Spinal cord (tissue), 9 donors: ENCODE measurements at regions not wholly inside any gene's neighbourhood (a gene's known extent, or its start where the extent isn't known, plus 50 kb on each side); places are given as distances from the start of the nearest gene placed in this dataset.
"Not testable (repeated sequence)": the region's sequence is repeated elsewhere in the genome, so short reads cannot be mapped to it uniquely, and the experiment has no call there.

Experiments used
- DNase-seq, 6 donors: peaks; one replicate each; pipeline versions ENCODE4 v3.0.0 to v3.0.0-alpha.2; 2013 to 2015; ENCODE audit warnings: low spot score in 6 of 6, low read depth in 4 of 6
- H3K27ac ChIP-seq: one replicate; pipeline ENCODE4 v1.5.1; 2013; ENCODE audit warnings: low read depth, low read length, control low read depth
- H3K27me3 ChIP-seq: one replicate; pipeline ENCODE4 v1.6.1; 2013; ENCODE audit warnings: low read length; ENCODE audit not compliant: control insufficient read depth, insufficient read depth
- H3K36me3 ChIP-seq: one replicate; pipeline ENCODE4 v1.6.1; 2013; ENCODE audit warnings: low read length; ENCODE audit not compliant: control insufficient read depth, insufficient read depth
- H3K4me1 ChIP-seq: one replicate; pipeline ENCODE4 v1.6.1; 2013; ENCODE audit warnings: low read length; ENCODE audit not compliant: control insufficient read depth, insufficient read depth
- H3K4me3 ChIP-seq: one replicate; pipeline ENCODE4 v1.5.1; 2013; ENCODE audit warnings: low read depth, low read length, control low read depth
- H3K9me3 ChIP-seq: one replicate; pipeline ENCODE4 v1.6.1; 2013; ENCODE audit warnings: low read length; ENCODE audit not compliant: control insufficient read depth, insufficient read depth
- WGBS: methylation state at CpG from one replicate; pipeline ENCODE4 v1.1.5; 2013; ENCODE audit warnings: missing lambda C conversion rate; ENCODE audit not compliant: insufficient coverage; 5-methylcytosine and 5-hydroxymethylcytosine counted together
- donor health status: healthy.

- not testable (repeated sequence) for H3K4me3 ChIP-seq, H3K27ac ChIP-seq, H3K9me3 ChIP-seq, DNase-seq, H3K4me1 ChIP-seq, H3K36me3 ChIP-seq, H3K27me3 ChIP-seq
- no CpG with 5 or more reads among the region's 13 CpGs for WGBS
These were observed 130.0 kb downstream of the SRGAP2 start for GRCh38 chr1:206333316-206333715.

DNA sequence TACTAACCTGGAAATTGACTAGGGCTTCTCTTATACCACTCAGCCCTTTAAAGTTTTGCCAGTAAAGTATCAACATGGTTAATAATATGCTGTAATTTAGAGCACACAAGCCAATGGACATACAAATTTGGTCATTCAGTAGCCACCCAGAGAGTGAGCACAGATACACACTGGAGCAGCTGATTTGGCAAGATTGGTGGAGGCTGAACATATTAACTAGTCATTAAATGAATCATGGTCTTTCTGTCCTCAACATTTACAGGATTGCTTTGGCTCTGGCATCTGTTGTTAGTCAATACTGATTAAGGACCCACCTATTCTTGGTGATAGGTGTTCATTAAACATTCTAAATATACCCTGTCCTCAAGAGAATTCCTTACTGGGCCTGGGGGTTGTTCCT lies 130.6 kb downstream of the SRGAP2 start:
- H3K9me3 ChIP-seq, H3K4me3 ChIP-seq, H3K4me1 ChIP-seq, H3K27ac ChIP-seq, DNase-seq, H3K36me3 ChIP-seq, H3K27me3 ChIP-seq: not testable (repeated sequence)

GRCh38 chr1:206334481-206334880 lies 131.1 kb downstream of the SRGAP2 start:
- not testable (repeated sequence) for H3K36me3 ChIP-seq, H3K27me3 ChIP-seq, H3K4me3 ChIP-seq, H3K4me1 ChIP-seq, H3K27ac ChIP-seq, H3K9me3 ChIP-seq
- peak in 2 of 6 donors; percentile 3 to 31 for DNase-seq
- WGBS, result no CpG with 5 or more reads among the region's 3 CpGs

DNA sequence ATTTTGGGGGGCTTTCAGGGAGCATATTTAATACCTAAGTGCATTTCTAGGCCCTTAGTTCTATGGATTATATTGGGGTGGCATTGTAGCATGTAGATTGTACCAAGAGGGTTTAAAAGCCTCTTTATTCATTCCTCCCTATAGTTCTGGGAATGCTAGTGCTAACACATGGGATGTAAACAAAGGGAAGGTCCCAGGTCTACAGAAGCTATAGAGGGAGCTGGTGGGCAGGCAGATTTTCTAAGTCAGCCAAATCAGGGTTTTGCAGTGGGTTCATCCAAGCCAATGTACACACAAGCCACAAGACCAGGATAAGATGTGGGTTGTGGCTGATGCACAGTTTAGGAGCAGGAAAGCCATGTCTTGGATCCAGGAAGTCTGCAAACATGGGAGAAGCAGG lies 131.8 kb downstream of the SRGAP2 start:
- not testable (repeated sequence) for H3K9me3 ChIP-seq, H3K27ac ChIP-seq, H3K27me3 ChIP-seq, H3K36me3 ChIP-seq, DNase-seq, H3K4me3 ChIP-seq, H3K4me1 ChIP-seq

DNA sequence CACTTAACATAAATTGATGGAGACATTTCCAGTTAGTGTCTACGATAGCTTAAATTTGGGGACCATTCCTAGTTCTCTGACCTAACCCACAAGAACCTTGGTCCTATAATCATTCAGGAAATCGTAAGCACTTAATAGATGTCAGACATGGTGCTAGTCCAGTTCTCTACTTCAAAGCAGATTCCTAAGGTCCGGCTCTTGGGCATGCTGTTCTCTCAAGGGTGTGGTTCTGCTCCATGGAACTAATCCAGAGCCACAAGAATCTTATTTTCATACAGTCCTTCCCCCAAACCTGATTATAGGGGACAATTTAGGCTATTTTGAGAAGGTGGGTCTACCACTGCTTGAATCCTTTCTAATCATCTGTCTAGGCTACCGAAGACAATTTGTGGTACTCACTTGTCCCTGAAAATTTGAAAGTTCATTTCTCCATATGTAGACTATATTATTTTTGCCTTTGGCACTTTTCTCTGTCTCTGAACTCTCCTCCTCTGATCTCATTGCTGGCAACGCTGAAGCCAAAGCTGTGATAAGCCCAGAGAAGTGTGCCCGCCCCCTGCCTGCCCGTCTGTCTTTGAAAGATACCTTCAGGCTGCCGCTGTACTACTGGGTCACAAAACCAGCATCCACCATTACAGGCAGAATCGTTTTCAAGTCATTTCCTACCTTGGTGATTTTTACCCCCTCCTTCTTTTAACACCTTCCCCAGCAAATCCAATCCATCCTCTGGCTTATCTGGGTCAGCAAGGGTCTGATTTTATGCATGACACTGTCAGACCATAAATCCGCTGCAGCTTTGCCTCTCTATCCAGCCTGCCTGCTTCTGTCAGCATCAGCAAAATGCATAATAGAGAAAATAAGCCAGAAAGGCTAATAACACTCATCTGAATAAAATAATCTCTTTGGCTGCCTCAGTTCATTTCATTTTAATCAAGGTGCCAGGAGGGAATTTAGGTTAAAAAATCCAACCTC lies 132.8 kb downstream of the SRGAP2 start:
- not testable (repeated sequence) for DNase-seq, H3K36me3 ChIP-seq, H3K27ac ChIP-seq, H3K9me3 ChIP-seq, H3K4me1 ChIP-seq, H3K4me3 ChIP-seq, H3K27me3 ChIP-seq
- no CpG with 5 or more reads among the region's 10 CpGs for WGBS

DNA sequence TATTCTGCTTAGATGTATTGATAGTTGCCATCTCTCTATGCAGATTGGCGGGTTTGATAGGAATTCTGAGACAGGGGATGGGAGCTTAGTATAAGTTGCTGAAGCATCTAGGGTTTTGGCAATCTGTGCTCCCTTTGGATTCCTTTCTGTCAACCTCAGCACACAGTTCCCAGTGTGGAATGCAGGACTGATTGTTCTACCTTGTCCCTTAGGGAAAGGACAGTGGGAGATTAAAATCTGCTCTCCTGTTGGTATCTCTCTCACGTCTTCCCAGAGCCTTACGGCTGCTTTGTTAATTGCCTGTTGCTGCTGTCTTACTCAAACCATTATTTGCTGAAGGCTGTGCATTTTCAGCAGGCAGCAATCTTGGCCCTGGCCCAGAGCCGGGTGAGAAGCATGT lies 133.3 kb upstream of the IKBKE start:
- not testable (repeated sequence) for H3K27ac ChIP-seq, H3K27me3 ChIP-seq, H3K9me3 ChIP-seq, H3K4me3 ChIP-seq, H3K4me1 ChIP-seq, H3K36me3 ChIP-seq
- WGBS, result 63% methylated on average over 1 of the region's 4 CpGs
- peak in 2 of 6 donors; percentile 23 to 34 for DNase-seq

DNA sequence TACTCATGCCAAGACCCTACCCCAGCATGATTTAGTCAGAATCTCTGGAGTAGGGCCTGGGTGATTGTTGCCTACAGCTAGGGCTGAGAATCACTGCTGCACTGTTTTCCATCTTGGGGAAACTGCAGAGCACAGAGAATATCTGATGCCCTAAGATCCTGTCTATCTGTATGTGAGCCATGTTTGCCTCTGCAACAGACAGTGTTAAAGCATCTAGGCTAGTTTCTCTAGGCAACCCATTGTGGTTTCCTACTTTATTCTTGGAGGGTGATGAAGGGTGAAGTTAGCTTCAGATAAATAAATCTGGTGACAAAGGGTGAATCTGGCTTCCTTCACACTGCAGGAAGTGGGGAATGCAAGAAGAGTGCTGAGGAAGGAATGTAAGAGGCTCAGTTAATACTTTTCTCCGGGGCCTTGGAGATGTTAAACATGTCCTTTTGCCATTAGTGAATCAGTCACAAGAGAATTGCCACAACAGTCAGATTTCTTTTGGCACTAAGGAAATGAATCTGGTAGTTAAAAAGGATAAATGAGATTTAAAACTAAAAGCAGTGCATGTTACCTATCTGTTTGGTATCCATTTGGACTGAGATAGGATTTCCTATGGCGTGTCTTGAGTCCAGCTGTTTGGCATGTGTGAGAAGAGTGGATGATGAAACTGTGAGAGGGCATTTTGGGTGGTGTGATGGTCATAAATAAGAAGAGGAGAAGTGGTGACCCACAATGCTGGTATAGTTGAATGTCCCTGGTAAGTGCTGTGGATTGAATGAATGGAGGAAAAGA lies 119.6 kb upstream of the IKBKE start:
- not testable (repeated sequence) for H3K9me3 ChIP-seq, H3K27me3 ChIP-seq, H3K36me3 ChIP-seq, H3K27ac ChIP-seq, H3K4me3 ChIP-seq, H3K4me1 ChIP-seq
- 45% methylated on average over 1 of the region's 2 CpGs for WGBS
- peak in 1 of 6 donors; percentile 0 for DNase-seq

- H3K9me3 ChIP-seq, DNase-seq, H3K4me1 ChIP-seq, H3K36me3 ChIP-seq, H3K27ac ChIP-seq, H3K27me3 ChIP-seq, H3K4me3 ChIP-seq: not testable (repeated sequence)
- 60% methylated on average over 1 of the region's 10 CpGs for WGBS
These were observed 118.8 kb upstream of the IKBKE start for GRCh38 chr1:206351276-206352052.

- DNase-seq, result peak in 1 of 6 donors; percentile 1
- not testable (repeated sequence) for H3K9me3 ChIP-seq, H3K36me3 ChIP-seq, H3K27me3 ChIP-seq, H3K27ac ChIP-seq, H3K4me3 ChIP-seq, H3K4me1 ChIP-seq
These were observed 114.0 kb upstream of the IKBKE start for GRCh38 chr1:206356310-206356709.
